ENCODE measurements at regions not wholly inside any gene's neighbourhood (a gene's known extent, or its start where the extent isn't known, plus 50 kb on each side); places are given as distances from the start of the nearest gene placed in this dataset.

- no peak overlapping the region for H3K4me3 ChIP-seq
- ATAC-seq (ENCODE audit: insufficient number of reproducible peaks, low FRiP score, low read depth) (no peak), DNase-seq (ENCODE audit: low spot score) (no peak)
- no peak for TF ChIP-seq CTCF (IDR thresholded peaks at IDR 0.05)
- no peaks in the 10 kb centered on the region for H3K4me1 ChIP-seq (ENCODE audit: control insufficient read depth in 1 of 2, low read depth in 2 of 2)
- H3K27ac ChIP-seq: no peak overlapping the region
- no peaks in the 10 kb centered on the region for H3K9me3 ChIP-seq
- H3K27me3 ChIP-seq (replicated peaks; ENCODE audit: insufficient read depth): no peaks in the 10 kb centered on the region
- H3K36me3 ChIP-seq: no peaks in the 10 kb centered on the region
Observed at GRCh38 chr1:213425376-213426030, 374.5 kb downstream of the RPS6KC1 start.

- ATAC-seq (ENCODE audit: insufficient number of reproducible peaks, low FRiP score, low read depth) (no peak), DNase-seq (ENCODE audit: low spot score) (no peak)
- TF ChIP-seq CTCF (IDR thresholded peaks at IDR 0.05): no peak
Observed at GRCh38 chr1:213429642-213430041, 378.6 kb downstream of the RPS6KC1 start.

DNA sequence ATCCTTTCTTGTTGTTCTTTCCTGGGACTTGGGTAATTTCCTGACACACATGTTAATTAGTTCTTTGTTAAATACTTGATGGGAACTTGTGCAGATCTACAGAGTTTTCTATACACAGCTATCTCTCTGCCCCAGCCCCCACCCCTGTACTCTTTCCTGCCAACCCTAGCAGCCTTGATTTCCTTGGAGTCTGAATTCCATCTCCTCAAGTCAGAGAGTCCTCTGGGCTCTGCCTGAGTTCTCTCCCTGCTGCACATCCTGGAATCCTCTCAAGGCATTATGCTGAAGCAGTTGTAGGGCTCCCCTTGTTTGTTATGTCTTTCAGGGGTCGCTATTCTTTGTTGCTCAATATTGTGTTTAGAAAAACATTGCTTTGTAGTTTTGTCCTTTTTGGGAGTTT lies 384.7 kb downstream of the RPS6KC1 start:
- no peak for DNase-seq (ENCODE audit: low spot score)

More at GRCh38 chr1:213429642-213430041, 378.6 kb downstream of the RPS6KC1 start:
- Histone ChIP-seq H3K36me3 (no peaks in the 10 kb centered on the region), H3K4me1 (ENCODE audit: control insufficient read depth in 1 of 2, low read depth in 2 of 2) (no peaks in the 10 kb centered on the region), H3K9me3 (no peaks in the 10 kb centered on the region), H3K27me3 (replicated peaks; ENCODE audit: insufficient read depth) (no peaks in the 10 kb centered on the region), H3K27ac (no peak overlapping the region), H3K4me3 (no peak overlapping the region)

GRCh38 chr1:213438339-213438738 lies 387.3 kb downstream of the RPS6KC1 start:
- Histone ChIP-seq H3K36me3 (no peaks in the 10 kb centered on the region), H3K4me3 (no peak overlapping the region), H3K9me3 (no peaks in the 10 kb centered on the region), H3K27me3 (replicated peaks; ENCODE audit: insufficient read depth) (no peaks in the 10 kb centered on the region), H3K27ac (no peak overlapping the region), H3K4me1 (ENCODE audit: control insufficient read depth in 1 of 2, low read depth in 2 of 2) (no peaks in the 10 kb centered on the region)
- ATAC-seq (ENCODE audit: insufficient number of reproducible peaks, low FRiP score, low read depth) (no peak), DNase-seq (ENCODE audit: low spot score) (no peak)
- TF ChIP-seq CTCF (IDR thresholded peaks at IDR 0.05): no peak

More for the DNA sequence above, 384.7 kb downstream of the RPS6KC1 start:
- Histone ChIP-seq H3K36me3 (no peaks in the 10 kb centered on the region), H3K27me3 (replicated peaks; ENCODE audit: insufficient read depth) (no peaks in the 10 kb centered on the region), H3K27ac (no peak overlapping the region), H3K4me1 (ENCODE audit: control insufficient read depth in 1 of 2, low read depth in 2 of 2) (no peaks in the 10 kb centered on the region), H3K9me3 (no peaks in the 10 kb centered on the region), H3K4me3 (no peak overlapping the region)
- no peak for TF ChIP-seq CTCF (IDR thresholded peaks at IDR 0.05)
- ATAC-seq (ENCODE audit: insufficient number of reproducible peaks, low FRiP score, low read depth): no peak

DNA sequence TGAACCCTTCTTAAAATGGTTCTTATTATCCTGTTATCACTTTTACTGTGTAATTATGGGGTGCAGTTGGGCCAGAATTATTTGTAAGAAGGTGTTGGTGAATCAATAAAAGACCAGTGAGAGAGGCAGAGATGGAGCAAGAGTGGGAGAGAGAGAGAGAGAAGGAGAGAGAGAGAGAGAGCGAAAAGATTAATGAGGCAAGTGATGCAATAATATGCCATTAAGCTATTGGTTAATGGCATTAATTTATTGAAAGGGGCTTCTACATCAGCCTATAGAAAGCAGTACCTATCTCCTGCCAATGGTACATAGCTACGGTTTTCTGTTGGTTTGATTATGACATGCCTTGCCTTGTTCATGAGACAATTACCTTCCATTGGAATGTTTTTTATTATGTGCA lies 388.7 kb downstream of the RPS6KC1 start:
- H3K36me3 ChIP-seq: no peaks in the 10 kb centered on the region
- H3K4me1 ChIP-seq (ENCODE audit: control insufficient read depth in 1 of 2, low read depth in 2 of 2): no peaks in the 10 kb centered on the region
- ATAC-seq (ENCODE audit: insufficient number of reproducible peaks, low FRiP score, low read depth) (no peak), DNase-seq (ENCODE audit: low spot score) (no peak)
- H3K4me3 ChIP-seq: no peak overlapping the region
- TF ChIP-seq CTCF (IDR thresholded peaks at IDR 0.05): no peak
- no peaks in the 10 kb centered on the region for H3K9me3 ChIP-seq
- H3K27ac ChIP-seq: no peak overlapping the region
- H3K27me3 ChIP-seq (replicated peaks; ENCODE audit: insufficient read depth): no peaks in the 10 kb centered on the region

All from thoracic aorta (tissue), 2 donors.